ENCODE measurements at regions not wholly inside any gene's neighbourhood (a gene's known extent, or its start where the extent isn't known, plus 50 kb on each side); places are given as distances from the start of the nearest gene placed in this dataset.

GRCh38 chr3:189557824-189558223, 73.4 kb upstream of the TP63 start:
- DNase-seq (ENCODE audit: low read depth), result peak; percentile 18

GRCh38 chr3:189561256-189561655, 69.9 kb upstream of the TP63 start:
- no peak for DNase-seq (ENCODE audit: low read depth)

- peak; percentile 97 for DNase-seq (ENCODE audit: low read depth)
These were observed 67.2 kb upstream of the TP63 start for GRCh38 chr3:189563853-189564563.

GRCh38 chr3:189566550-189567130, 64.5 kb upstream of the TP63 start:
- DNase-seq (ENCODE audit: low read depth), result no peak

- no peak for DNase-seq (ENCODE audit: low read depth)
These were observed 63.9 kb upstream of the TP63 start for GRCh38 chr3:189567322-189567721.

- DNase-seq (ENCODE audit: low read depth), result no peak
These were observed 63.3 kb upstream of the TP63 start for GRCh38 chr3:189567766-189568420.

- no peak for DNase-seq (ENCODE audit: low read depth)
These were observed 62.2 kb upstream of the TP63 start for GRCh38 chr3:189568961-189569360.

GRCh38 chr3:189569473-189569872, 61.7 kb upstream of the TP63 start:
- DNase-seq (ENCODE audit: low read depth), result no peak

- no peak for DNase-seq (ENCODE audit: low read depth)
These were observed 60.3 kb upstream of the TP63 start for GRCh38 chr3:189570916-189571315.

GRCh38 chr3:189572249-189572648, 58.9 kb upstream of the TP63 start:
- no peak for DNase-seq (ENCODE audit: low read depth)

- DNase-seq (ENCODE audit: low read depth), result peak; percentile 38
These were observed 58.2 kb upstream of the TP63 start for GRCh38 chr3:189573004-189573403.

- DNase-seq (ENCODE audit: low read depth), result no peak
These were observed 54.7 kb upstream of the TP63 start for GRCh38 chr3:189576486-189576885.

- no peak for DNase-seq (ENCODE audit: low read depth)
These were observed 53.9 kb upstream of the TP63 start for GRCh38 chr3:189577050-189577951.

- no peak for DNase-seq (ENCODE audit: low read depth)
These were observed 51.0 kb upstream of the TP63 start for GRCh38 chr3:189580190-189580589.
